ENCODE measurements at regions not wholly inside any gene's neighbourhood (a gene's known extent, or its start where the extent isn't known, plus 50 kb on each side); places are given as distances from the start of the nearest gene placed in this dataset.

- no peak overlapping the region for H3K4me3 ChIP-seq
- H3K4me2 ChIP-seq: no peak overlapping the region
- H3K27ac ChIP-seq: no peak overlapping the region
- no peak for DNase-seq (ENCODE audit: low read depth in 1 of 2, low spot score in 1 of 2)
- FAIRE-seq: no peak
- WGBS (ENCODE audit: missing lambda C conversion rate): 9% methylated on average over 4 of the region's 4 CpGs
- no peaks in the 10 kb centered on the region for H3K4me1 ChIP-seq
- ChIA-PET CTCF (no interaction called here), POLR2A (no interaction called here)
- no peaks in the 10 kb centered on the region for H3K9me3 ChIP-seq
- TF ChIP-seq CEBPB (IDR thresholded peaks at IDR 0.05): no peak
- no peak for ATAC-seq
Measured at GRCh38 chr3:21356402-21356801, 394.6 kb downstream of the ZNF385D start.

DNA sequence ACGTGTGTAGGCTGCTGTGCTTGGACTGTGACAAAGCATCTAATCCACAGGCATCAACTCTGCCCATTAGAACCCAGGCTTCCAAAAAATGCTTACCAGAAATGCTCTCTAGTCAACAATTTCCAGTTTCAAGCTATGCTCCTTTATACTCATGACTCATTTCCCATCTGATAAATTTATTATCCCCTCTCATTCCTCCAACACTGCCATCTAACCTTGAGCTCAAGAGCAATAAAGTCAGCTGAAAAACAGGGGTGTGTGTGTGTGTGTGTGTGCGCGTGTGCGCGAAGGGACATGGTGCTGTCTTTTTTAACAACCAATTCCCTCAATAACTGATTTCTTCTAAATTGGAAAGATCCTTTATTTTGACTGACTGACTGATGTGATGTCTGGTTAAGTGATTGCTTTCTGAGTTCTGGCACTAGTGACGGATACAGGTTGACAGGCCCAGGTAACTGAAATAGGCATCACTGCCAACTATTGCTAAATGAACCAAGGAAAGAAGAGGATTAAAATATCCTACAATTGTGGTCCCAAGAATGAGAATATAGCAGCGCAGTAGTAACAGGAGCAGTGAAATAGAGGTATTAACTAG is 405.5 kb downstream of the ZNF385D start:
- TF ChIP-seq POLR2AphosphoS2 (conservative IDR thresholded peaks at IDR 0.05; ENCODE audit: low read length) (no peak), HES2 (IDR thresholded peaks at IDR 0.05) (no peak), GATA3 (IDR thresholded peaks at IDR 0.05; ENCODE audit: borderline replicate concordance) (no peak)
- H3K27ac ChIP-seq: no peak overlapping the region
- no peak overlapping the region for H3K4me2 ChIP-seq
- H3K9me3 ChIP-seq: no peaks in the 10 kb centered on the region
- CTCF ChIA-PET: interaction anchor here (0.9 kb wide), 1 partner anchor 56 kb away, joined by 3 read pairs; no protein-coding TSS in a partner anchor
- H3K4me3 ChIP-seq: no peak overlapping the region
- DNase-seq (ENCODE audit: low read depth in 1 of 2, low spot score in 1 of 2) (no peak), ATAC-seq (no peak), FAIRE-seq (no peak)
- POLR2A ChIA-PET: no interaction called here
- no peaks in the 10 kb centered on the region for H3K4me1 ChIP-seq
- 48% methylated on average over 7 of the region's 7 CpGs for WGBS (ENCODE audit: missing lambda C conversion rate)

GRCh38 chr3:21331857-21332256 is 419.2 kb downstream of the ZNF385D start:
- WGBS (ENCODE audit: missing lambda C conversion rate): 0% methylated on average over 1 of the region's 1 CpG
- POLR2A ChIA-PET: no interaction called here
- ATAC-seq: no peak

DNA sequence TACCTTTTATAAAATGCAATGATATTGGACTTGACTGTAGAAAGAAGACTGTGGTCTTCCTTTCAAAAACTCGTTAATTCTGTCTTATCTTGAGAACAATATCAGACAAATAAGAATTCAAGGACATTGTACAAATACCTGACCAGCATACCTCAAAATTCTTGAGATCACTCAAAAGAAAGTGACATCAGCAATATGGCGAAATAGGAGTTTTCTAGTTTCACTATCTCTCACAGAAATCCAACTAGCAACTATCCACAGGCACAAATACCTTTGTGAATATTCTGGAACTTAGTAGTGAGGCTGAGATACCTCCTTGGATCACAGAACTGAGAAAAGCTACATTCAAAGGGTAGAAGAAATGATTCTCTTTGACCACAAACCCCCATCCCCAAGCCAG is 419.7 kb downstream of the ZNF385D start:
- DNase-seq (ENCODE audit: low read depth in 1 of 2, low spot score in 1 of 2): no peak
- TF ChIP-seq FOSL2 (IDR thresholded peaks at IDR 0.05) (no peak), FOSL2 (CRISPR knock-in tag; IDR thresholded peaks at IDR 0.05) (no peak), GATA3 (IDR thresholded peaks at IDR 0.05; ENCODE audit: borderline replicate concordance) (no peak), MAZ (IDR thresholded peaks at IDR 0.05; ENCODE audit: borderline replicate concordance, low read depth, low read length) (no peak), ZSCAN20 (CRISPR knock-in tag; IDR thresholded peaks at IDR 0.05) (no peak), TFCP2L1 (CRISPR knock-in tag; IDR thresholded peaks at IDR 0.05) (no peak), RAD21 (conservative IDR thresholded peaks at IDR 0.05 in 1 of 2, IDR thresholded peaks at IDR 0.05 in 1 of 2) (no peak), MYC (IDR thresholded peaks at IDR 0.05; ENCODE audit: borderline replicate concordance, low read length) (no peak), RARB (CRISPR knock-in tag; IDR thresholded peaks at IDR 0.05) (no peak)
- ATAC-seq: no peak
- Histone ChIP-seq H3K4me3 (no peak overlapping the region), H3K27ac (no peak overlapping the region), H3K4me1 (no peaks in the 10 kb centered on the region), H3K4me2 (no peak overlapping the region), H3K9me3 (no peaks in the 10 kb centered on the region)
- CTCF ChIA-PET: no interaction called here
- 5% methylated on average over 2 of the region's 2 CpGs for WGBS (ENCODE audit: missing lambda C conversion rate)
- POLR2A ChIA-PET: no interaction called here
- no peak for FAIRE-seq

More at GRCh38 chr3:21331857-21332256, 419.2 kb downstream of the ZNF385D start:
- no peak for FAIRE-seq
- CTCF ChIA-PET: no interaction called here
- Histone ChIP-seq H3K4me1 (no peaks in the 10 kb centered on the region), H3K4me3 (no peak overlapping the region), H3K4me2 (no peak overlapping the region), H3K27ac (no peak overlapping the region), H3K9me3 (no peaks in the 10 kb centered on the region)
- DNase-seq (ENCODE audit: low read depth in 1 of 2, low spot score in 1 of 2): no peak
- TF ChIP-seq TP53 (CRISPR knock-in tag; IDR thresholded peaks at IDR 0.05): no peak
- no peak for TF ChIP-seq FOSL2 (IDR thresholded peaks at IDR 0.05)
- TF ChIP-seq FOSL2 (CRISPR knock-in tag; IDR thresholded peaks at IDR 0.05): no peak
- no peak for TF ChIP-seq POLR2A (IDR thresholded peaks at IDR 0.05; ENCODE audit: low read length)
- TF ChIP-seq JUNB (IDR thresholded peaks at IDR 0.05): no peak
- no peak for TF ChIP-seq POLR2AphosphoS2 (conservative IDR thresholded peaks at IDR 0.05; ENCODE audit: low read length)
- no peak for TF ChIP-seq EHF (CRISPR knock-in tag; IDR thresholded peaks at IDR 0.05)
- no peak for TF ChIP-seq BHLHE40 (IDR thresholded peaks at IDR 0.05; ENCODE audit: low read depth, low read length)
- no peak for TF ChIP-seq MAX (IDR thresholded peaks at IDR 0.05)
- TF ChIP-seq EHMT2 (IDR thresholded peaks at IDR 0.05; ENCODE audit: low read depth): no peak
- TF ChIP-seq MAZ (IDR thresholded peaks at IDR 0.05; ENCODE audit: borderline replicate concordance, low read depth, low read length): no peak
- TF ChIP-seq RCOR1 (IDR thresholded peaks at IDR 0.05; ENCODE audit: low read depth, low read length): no peak
- TF ChIP-seq RAD21 (conservative IDR thresholded peaks at IDR 0.05 in 1 of 2, IDR thresholded peaks at IDR 0.05 in 1 of 2): no peak
- no peak for TF ChIP-seq CEBPB (IDR thresholded peaks at IDR 0.05)
- no peak for TF ChIP-seq PBX3 (IDR thresholded peaks at IDR 0.05)
- TF ChIP-seq KDM1A (IDR thresholded peaks at IDR 0.05; ENCODE audit: low read depth): no peak
- no peak for TF ChIP-seq KDM5A (IDR thresholded peaks at IDR 0.05)
- TF ChIP-seq, protein P1, sequence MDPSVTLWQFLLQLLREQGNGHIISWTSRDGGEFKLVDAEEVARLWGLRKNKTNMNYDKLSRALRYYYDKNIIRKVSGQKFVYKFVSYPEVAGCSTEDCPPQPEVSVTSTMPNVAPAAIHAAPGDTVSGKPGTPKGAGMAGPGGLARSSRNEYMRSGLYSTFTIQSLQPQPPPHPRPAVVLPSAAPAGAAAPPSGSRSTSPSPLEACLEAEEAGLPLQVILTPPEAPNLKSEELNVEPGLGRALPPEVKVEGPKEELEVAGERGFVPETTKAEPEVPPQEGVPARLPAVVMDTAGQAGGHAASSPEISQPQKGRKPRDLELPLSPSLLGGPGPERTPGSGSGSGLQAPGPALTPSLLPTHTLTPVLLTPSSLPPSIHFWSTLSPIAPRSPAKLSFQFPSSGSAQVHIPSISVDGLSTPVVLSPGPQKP (IDR thresholded peaks at IDR 0.05; ENCODE audit: low read depth, low read length): no peak
- no peak for TF ChIP-seq NR3C1 (IDR thresholded peaks at IDR 0.05)
- no peak for TF ChIP-seq ZC3H11A (IDR thresholded peaks at IDR 0.05)
- TF ChIP-seq HEYL (CRISPR knock-in tag; IDR thresholded peaks at IDR 0.05): no peak

All from A549 (cell line).